MV-4-11 (cell line): ENCODE measurements at regions not wholly inside any gene's neighbourhood (a gene's known extent, or its start where the extent isn't known, plus 50 kb on each side); places are given as distances from the start of the nearest gene placed in this dataset.
"Not testable (repeated sequence)": the region's sequence is repeated elsewhere in the genome, so short reads cannot be mapped to it uniquely, and the experiment has no call there.

Experiments used
- DNase-seq: peaks from one replicate; lab custom pipeline; 2025; lab: John Stamatoyannopoulos, UW

DNA sequence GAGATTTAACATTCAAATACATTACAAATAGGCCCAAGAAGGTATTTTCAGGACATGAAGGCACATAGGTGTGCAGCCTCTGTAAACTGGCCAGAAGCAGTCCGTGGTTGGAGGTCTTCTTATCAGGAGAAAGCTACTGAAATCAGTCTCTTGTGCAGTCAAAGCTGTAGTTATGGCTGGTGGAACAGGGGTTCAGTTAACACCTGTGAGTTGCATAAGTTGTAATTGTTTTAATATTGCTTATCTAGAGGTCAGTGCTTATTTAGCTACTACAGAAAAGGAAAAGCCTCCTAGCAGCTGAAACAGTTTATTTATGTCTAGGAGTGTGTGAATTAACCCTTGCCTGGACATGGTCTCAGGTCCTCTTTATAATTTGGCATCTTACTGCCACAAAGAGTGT, 377.6 kb upstream of the MDGA2 start:
- no peak for DNase-seq

DNA sequence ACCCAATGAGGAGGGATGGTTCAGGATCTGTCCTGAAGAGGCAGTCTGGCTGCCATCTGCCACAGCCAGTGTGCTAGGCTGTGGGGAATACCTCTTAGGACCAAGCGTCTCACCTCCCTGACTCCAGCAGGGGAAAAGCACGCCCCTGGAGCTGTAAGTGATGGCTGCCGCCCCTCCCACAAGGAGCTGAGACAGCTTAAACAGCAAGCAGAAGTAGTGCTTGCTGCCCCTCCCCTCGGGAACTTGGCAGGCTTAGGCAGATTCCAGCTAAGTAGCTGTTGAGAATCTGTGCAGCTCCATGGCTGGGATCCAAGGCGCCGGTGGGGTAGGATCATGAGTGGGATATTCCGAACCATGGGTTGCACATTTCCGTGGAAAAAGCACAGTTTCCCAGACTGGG, 360.4 kb upstream of the MDGA2 start:
- no peak for DNase-seq

DNA sequence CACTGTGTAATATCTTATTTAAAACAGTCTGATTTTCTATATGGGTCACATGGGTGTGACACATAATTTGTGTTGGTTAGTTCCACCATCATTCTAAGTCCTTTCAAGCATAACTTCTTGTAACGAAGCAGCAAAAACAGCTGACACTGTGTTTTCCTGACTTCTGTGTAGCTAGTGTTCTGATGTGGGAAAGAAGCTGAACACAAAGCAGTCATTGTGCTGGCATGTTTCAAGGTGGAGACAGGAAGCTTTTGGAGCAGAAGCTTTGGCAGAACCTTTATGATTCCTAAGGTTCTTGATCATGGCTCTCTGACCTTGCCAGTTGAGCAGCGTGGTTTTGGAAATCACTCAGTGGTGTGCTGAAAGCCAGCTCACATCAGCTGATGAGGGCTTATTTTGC, 351.7 kb upstream of the MDGA2 start:
- no peak for DNase-seq

DNA sequence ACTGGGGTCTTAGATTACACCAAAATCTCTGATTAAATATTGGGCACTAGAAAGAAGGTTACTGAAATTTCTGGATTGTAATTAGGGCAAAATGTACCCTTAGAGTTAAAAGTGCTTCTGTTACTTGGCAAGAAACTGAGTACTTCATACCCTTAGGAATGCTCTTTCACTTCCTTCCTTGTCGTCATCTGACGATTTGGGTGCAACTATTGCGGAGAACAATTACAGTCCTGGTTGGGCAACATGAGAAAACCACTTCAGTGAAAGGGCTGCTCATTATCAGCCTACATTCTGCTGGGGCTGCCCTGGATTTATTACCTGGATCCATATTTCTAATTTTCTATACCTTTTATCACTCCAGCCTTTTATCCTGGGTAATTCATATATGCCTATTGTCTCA, 348.5 kb upstream of the MDGA2 start:
- peak; percentile 51 for DNase-seq

DNA sequence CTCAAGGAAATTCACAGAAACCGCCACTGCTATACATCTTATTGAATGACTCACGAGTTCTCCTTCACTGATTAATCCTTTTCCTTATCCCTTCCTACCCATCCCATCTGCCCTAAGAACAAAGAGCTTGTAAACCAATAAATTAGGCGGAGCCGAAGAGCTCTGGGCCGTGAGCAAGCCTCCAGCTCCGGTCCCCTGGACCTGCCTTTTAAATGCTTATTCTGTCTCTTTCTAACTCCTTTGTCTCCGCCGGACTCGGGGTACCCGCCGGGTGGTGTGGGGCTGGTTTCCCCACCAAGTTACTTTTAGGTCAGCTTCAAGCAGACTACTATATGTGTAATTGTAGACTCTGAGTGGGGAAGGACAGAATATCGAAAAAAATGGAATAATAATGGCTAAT, 336.1 kb upstream of the MDGA2 start:
- not testable (repeated sequence) for DNase-seq

DNA sequence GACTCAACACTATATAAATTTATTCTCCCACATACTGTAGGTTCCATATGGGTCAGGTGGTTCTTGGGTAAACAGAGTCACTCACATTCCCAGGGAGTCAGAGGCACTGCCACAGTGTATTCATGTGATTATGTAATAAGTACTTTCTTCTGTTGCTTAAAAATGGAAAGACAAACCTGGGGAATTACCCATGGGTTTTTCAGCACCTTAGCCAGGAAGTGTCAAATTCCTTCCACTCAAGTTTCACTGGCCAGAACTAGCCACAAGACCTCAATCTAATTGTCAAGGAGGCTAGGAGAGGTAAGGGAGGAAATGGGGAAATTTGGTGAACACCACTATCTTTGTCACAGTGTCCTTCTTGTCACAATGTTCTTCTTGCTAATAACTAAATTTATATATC, 333.2 kb upstream of the MDGA2 start:
- no peak for DNase-seq

DNA sequence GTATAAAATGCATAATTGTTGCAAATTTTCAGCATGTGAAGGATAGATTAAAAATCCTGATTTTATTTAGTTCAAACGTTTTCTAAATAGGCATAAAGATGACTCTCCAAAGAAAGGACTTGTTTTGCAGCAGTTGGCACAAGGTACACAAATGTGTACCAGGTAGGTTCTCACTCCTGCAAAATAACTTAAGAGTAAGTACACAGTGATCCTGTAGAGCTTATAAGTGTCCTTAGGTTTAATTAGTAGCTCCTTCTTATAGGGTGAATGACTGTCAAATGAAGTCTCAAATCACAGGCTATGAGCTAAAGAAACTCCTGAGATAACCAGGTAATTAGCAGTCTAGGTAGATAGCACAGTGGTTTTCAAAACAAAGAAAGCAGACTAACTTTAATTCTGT, 330.6 kb upstream of the MDGA2 start:
- DNase-seq = no peak

DNA sequence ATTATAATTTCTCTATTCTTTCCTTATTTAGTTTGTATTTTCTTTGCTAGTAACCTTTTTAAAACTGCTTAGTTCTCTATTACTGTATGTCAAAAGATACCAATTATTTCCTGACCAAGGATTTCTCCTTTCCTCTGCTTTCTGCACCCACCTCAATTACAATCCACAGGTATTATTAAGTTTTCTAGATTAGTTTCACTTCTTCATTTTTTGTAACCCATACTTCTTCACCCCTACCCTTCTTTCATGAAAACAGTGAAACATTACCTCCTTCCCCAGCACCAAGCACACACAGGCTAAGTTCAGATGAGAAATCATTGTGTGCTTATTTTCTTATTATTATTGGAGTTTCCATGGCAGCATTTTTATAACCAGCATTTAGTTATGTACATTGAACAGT, 318.5 kb upstream of the MDGA2 start:
- DNase-seq = no peak

DNA sequence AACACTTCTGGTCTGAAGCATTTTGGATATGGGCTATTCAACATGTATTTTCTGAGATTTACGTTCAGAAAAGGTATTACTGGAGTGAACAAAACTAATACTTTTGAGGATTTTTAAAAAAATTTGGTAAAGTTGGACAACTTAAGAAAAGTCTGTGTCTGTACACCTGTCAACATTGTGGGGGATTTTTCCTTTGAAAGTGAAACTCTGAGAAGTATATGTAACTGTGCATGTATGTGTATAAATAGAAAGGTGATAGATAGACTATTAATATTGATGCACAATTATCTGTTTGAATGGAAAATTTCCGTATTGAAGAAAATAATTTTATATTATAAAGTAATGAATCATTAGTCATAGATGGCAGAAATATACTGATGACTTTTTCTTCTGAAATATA, 312.8 kb upstream of the MDGA2 start:
- no peak for DNase-seq

DNA sequence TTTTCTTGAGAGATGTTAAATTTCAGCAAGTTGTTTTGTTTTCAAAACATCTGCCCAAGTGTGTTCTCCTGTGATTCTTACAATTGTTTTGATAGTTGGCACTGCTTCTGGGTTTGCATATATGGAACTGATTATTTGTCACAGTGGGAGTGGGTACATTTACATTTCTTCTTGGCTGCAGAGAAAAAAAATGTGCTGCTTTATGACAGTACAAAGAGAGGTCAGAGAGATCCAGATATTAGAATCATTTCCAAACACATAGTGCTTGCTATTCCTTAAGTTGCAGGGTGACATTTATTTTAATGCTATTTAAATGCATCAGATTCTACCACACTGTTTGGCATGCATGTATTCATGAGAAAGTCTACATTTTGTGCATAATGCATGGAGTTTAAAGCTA, 303.5 kb upstream of the MDGA2 start:
- no peak for DNase-seq

DNA sequence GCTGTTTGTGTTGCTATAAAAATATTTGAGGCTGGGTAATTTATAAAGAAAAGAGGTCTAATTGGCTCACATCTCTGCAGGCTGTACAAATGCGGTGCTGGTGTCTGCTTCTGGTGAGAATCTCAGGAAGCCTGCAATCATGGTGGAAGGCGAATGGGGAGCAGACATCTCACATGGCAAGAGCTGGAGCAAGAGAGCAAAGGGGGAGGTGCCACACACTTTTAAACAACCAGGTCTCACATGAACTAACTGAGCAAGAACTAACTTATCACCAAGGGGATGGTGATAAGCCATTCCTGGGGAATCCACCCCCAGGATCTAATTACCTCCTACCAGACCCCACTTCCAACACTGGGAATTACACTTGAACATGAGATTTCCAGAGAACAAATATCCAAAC, 300.7 kb upstream of the MDGA2 start:
- no peak for DNase-seq

DNA sequence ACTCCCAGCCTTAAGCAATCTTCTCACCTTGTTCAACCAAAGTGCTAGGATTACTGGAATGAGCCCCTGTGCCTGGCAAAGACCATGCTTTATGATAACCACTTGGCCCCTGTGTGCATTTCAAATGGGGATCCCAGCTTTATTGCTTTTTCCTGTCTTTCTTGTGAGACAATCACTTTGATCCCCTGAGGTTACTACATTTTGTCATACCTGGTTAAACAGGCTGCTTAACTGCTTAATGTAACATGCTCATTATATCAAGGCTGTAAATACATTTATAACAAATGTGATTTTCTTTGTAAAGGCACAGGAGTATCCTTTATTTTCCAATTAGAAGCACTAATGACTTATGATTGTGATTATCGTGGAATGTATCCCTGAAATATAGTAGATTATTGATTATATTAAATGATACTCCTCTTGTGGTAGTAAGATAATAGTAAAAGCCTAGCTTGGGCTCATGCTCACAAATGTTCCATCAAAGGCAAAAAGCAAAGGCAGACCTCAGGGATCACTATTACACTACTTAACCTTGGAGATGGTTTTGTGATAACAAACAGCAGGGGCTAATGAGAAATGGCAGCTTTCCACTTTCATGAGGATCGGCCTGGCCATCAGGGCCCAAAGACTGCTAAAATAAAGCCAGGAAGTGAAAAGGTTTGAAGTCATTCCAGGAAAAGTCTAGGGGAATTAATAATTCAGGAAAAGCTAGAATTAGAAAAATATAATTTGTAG, 290.8 kb upstream of the MDGA2 start:
- DNase-seq = no peak

DNA sequence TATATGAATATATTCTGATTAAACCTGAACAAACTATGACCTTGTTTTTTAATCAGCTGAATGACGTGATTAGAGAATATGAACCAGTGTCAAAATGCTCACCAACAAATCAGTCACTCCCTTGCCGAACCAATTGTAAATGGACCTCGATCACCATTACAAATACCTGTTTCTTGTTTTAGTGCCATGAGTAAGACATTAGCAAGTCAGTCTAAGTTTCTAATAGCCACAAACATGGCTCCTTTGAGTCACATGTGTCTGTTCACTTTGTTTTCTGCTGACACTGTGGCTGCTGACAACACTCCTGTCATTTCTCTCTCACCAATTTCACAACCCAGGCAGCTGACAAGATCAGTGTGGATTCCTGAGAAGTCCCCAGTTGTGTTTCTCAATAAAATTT, 286.2 kb upstream of the MDGA2 start:
- DNase-seq = no peak

DNA sequence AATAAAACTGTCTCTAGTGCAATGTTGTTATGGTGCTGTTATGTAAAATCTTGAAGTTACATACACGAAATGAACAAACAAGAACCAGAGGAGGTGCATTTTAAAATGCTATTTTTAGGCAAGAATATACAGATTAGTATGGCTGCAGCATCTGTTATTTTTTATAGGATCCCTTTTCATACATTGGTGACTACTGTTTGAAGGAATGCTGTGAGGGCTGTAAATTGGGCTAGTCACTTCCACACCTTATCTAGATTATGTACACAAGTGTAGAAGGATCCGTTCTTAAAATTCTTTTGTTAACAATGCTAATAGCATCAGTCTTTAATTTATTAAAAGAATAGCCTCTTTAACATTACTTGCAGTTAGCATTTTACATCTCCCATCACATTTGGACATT, 284.3 kb upstream of the MDGA2 start:
- no peak for DNase-seq

DNA sequence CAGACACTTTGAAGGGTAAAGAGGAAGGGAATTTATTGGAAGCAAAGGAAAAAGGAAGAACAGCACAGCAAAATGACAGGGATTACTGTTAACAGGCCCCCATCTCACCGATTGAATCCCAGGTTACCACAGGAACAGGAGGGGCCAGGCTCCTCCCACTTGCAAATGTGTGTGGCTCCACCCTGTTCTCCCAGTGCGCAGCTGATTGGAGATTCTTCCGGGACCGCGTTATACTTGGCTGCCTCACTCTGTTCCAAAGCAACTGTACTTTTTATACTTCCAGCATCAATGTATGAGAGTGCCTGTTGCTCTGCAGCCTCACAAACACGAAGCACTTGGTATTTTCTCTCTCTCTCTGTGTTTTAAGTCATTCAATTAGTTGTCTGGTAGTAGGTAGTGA, 273.6 kb upstream of the MDGA2 start:
- no peak for DNase-seq

DNA sequence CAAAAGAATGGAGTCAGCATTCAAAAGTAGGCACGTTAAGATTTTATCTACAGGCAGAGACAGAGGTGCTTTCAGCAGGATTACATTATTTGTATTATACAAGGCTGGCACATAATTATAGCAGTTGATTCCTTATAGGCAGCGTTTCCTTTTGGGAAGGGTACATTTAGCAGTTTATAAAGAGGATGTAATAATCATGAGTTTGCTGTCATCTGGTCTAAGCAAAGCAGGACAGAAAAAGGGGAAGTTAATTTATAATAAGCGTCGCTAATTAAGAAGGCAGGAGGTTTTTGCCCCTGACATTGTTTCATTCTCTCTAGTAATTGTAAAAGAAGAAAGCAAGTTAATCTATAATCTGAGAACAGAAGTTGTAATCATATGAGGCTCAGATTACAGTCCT, 259.9 kb upstream of the MDGA2 start:
- no peak for DNase-seq

DNA sequence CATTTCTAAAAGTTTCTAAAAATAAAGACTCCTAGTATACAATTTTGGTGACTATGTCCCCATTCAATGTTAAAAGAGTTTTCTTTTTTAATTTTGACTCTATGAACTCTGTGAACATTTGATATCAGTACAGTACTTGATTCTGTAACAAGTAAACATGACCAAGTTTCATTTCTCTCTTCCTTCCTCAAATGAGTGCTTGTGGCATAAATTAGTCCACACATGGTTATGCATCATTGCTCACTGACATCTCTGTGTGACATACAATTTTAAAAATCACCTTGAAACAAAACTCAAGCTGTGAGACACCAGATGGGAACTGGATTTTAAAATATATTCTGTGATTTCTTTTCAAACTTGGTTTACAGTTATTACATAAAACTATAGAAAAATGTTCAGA, 253.9 kb upstream of the MDGA2 start:
- peak; percentile 42 for DNase-seq

DNA sequence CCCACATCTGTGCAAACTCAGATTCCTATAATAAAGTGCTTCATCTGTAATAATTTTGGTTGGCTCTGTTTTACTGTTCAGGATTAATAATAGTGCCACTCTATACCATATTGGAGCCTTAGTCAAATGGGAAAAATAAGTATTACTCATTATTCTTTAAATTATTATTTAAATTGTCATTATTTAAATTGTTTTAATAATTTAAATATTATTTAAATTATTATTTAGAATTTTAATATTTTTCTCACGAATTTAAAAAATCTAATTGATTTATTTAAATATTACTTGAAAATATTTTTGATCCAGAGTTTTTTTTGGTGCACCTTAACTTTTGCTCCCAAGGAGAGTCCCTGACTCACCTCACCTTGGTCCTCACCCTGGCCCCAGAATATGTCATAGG, 245.7 kb upstream of the MDGA2 start:
- DNase-seq = no peak

DNA sequence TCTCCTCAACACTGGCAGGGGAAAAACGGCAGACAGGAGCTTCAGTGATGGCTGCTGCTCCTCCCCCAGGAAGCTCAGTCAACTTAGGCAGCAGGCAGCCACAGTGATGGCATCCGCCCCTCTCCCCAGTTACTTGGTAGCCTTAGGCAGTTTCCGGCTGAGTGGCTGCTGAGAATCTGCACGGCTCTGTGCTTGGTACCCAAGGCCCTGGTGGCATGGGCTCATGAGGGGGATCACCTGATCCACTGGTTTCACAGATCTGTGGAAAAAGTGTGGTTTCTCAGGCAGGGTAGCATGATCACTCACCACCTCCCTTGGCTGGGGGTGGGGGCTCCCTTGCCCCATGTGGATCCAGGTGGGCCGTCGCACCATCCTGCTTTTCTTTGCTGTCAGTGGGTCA, 244.6 kb upstream of the MDGA2 start:
- DNase-seq = no peak

DNA sequence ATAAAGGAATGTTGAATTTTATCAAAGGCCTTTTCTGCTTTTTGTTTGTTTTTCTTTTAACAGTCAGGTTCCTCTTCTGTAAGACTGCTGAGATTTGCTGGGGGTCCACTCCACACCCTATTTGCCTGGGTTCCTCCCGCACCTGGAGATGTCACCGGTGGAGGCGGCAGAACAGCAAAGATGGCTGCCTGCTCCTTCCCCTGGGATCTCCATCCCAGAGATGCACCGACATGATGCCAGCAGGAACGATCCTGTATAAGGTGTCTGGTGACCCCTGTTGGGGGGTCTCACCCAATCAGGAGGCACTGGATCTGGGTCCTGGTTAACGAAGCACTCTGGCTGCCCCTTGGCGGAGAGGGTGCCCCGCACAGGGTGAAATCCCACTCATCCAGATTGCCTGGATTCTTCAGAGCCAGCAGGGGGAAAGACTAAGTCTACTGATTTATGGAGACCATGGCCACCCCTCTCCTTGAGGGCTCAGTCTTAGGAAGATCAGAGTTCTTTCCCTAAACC, 244.0 kb upstream of the MDGA2 start:
- no peak for DNase-seq

DNA sequence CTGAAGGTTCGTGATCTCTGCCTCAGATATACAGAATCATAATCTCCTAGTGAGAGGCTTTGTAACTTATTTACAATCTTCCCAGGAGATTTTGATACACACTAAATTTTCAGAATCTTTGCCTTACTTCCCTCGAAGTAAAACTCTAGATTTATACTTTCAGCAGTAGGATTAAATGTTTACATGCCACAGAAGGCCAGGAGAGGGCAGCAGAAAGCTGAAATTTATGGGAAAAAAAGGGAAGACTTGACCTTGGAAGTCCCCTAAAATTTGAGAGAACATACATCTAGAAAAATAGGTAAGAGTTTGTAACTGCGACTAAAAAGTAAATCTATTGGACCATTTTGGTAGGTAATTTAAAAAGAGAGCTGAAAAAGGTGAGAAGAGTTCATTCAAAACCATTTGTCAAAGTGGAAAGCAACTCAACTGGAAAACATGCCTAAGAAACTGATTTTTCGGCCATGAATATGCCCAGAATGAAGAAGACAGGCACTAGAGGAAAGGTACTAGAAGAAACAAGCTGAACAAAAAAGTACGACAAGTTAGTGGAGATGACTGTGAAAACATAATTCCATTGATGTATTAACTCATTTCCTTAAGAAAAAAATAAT, 242.0 kb upstream of the MDGA2 start:
- DNase-seq = peak; percentile 37

DNA sequence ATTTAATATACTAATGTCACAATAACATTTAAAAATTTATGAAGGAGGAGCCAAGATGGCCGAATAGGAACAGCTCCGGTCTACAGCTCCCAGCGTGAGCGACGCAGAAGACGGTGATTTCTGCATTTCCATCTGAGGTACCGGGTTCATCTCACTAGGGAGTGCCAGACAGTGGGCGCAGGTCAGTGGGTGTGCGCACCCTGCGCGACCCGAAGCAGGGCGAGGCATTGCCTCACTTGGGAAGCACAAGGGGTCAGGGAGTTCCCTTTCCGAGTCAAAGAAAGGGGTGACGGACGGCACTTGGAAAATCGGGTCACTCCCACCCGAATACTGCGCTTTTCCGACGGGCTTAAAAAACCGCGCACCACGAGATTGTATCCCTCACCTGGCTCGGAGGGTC, 225.7 kb upstream of the MDGA2 start:
- not testable (repeated sequence) for DNase-seq

DNA sequence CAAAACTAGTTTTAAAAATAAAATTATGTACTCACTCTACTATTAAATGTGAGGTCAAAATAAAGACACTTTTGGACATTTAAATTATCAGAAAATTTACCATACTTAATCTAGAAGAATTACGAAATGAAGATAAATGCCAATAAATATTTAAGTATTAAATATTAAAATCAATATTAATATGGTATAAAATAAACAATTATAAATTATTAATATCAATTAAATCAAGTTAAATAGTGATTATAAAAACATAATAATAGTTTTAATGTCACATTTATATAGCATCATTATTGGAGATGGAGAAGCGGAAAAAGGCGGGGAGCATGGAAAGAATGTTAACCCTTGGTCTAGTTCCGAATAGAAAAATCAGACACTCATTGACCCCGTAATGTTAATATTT, 224.3 kb upstream of the MDGA2 start:
- no peak for DNase-seq

DNA sequence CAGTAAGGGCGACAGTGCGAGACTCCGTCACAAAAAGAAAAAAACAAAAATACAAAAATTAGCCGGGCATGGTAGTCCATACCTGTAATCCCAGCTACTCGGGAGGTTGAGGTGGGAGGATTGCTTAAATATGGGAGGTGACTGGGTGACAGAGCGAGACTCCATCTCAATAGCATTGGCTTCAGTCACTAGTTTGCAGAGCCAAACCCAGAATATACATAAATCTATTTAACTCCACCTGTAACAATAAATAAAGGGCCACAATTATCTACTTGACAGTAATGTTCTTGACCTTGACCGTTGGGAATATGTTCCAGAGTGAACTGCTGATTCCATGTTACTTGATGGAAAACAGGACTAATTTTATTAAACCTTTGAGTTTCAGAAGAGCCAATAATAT, 198.9 kb upstream of the MDGA2 start:
- no peak for DNase-seq
